Forelimb muscle (tissue), 1 donor: ENCODE measurements at regions not wholly inside any gene's neighbourhood (a gene's known extent, or its start where the extent isn't known, plus 50 kb on each side); places are given as distances from the start of the nearest gene placed in this dataset.
"Not testable (repeated sequence)": the region's sequence is repeated elsewhere in the genome, so short reads cannot be mapped to it uniquely, and the experiment has no call there.

ENCODE experiments used
- DNase-seq: peaks from one replicate; pipeline ENCODE4 v3.0.0-alpha.2; 2013; ENCODE audit warnings: low read depth

GRCh38 chr2:77834360-77835002 is 312.3 kb upstream of the LRRTM4 start:
- DNase-seq, result no peak

- no peak for DNase-seq
Observed at GRCh38 chr2:77838441-77838840, 316.3 kb upstream of the LRRTM4 start.

- DNase-seq, result no peak
Observed at GRCh38 chr2:77839102-77839501, 316.9 kb upstream of the LRRTM4 start.

GRCh38 chr2:77862120-77862519 is 339.9 kb upstream of the LRRTM4 start:
- no peak for DNase-seq

GRCh38 chr2:77864426-77864825 is 342.2 kb upstream of the LRRTM4 start:
- no peak for DNase-seq

- no peak for DNase-seq
Observed at GRCh38 chr2:77866661-77867060, 344.5 kb upstream of the LRRTM4 start.

DNA sequence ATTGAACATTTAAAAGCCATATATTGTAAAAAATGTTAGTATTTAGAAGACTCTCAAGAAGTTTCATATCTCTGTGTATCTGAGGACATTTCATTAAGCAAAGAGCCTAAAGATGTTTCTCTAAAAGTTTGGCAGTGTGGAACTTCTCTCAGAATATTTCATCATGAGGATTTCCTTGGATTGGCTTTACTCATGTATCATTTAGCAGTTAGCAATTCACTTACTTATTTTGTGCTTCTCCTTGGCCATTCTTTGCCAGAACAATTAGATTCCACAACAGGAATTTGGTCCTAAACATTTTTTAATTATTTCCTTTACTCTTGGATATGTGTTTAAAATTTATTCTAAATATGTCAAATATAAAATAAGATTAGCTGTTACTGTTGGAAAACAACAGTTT is 345.0 kb upstream of the LRRTM4 start:
- no peak for DNase-seq

- DNase-seq, result no peak
Observed at GRCh38 chr2:77873506-77873905, 351.3 kb upstream of the LRRTM4 start.

DNA sequence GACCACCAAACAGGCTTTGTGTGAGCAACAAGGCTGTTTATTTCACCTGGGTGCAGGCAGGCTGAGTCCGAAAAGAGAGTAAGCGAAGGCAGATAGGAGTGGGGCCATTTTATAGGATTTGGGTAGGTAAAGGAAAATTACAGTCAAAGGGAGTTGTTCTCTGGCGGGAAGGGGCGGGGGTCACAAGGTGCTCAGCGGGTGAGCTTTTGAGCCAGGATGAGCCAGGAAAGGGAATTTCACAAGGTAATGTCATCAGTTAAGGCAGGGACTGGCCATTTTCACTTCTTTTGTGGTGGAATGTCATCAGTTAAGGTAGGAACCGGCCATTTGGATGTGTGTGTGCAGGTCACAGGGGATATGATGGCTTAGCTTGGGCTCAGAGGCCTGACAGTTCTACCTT is 378.0 kb upstream of the LRRTM4 start:
- DNase-seq, result not testable (repeated sequence)

DNA sequence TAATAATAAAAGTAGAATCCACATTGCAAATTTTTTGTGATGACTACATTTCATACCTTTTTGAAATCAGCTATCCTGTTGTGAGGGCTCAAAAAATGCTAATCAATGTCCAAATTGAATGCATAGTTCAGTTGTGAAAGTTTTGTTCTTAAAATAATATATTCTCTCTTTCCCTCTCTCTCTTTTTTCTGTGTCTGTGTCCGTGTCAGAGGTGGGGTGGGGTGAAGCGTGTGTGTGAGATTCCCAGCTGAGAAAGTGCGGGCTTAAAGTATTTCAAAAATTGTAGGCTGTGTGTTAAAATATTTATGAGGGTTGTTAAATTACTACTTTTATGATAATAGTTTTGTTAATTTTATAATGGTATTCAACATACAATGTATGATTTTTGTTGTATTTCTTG is 388.0 kb upstream of the LRRTM4 start:
- DNase-seq, result no peak

- DNase-seq, result no peak
Observed at GRCh38 chr2:77920838-77921366, 398.7 kb upstream of the LRRTM4 start.

DNA sequence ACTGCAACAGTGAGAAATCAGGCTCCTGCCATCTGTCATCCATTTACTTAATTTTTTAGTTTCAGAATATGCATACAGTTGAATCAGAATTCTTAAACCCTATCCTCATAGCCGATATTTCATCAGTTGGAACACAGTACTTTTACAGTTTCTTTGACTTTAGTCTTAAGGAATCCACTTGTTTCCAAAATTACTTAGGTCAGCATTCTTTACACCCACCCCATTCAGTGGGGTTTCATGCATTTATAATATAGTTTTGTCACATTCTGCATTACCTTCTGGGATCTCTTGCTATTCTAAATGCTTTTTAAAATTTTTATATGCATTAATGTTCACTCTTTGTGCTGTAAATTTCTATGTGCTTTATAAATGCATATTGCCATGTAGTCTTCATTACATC is 400.4 kb upstream of the LRRTM4 start:
- DNase-seq, result no peak

DNA sequence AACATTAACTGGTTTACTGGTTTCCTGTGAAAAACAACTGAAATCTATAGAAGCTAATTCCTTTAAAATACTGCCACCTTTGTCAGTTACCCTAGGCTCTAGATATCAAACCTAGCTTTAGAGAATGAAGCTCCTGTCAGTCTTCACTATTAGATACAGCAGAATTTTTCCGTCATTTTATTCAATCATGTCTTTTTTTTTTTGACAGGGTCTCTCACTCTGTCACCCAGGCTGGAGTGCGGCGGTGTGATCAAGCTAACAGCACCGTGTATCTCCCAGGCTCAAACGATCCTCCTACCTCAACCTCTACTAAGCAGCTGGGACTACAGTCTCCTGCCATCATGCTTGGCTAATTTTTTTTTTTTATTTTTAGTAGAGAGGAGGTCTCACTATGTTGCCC is 415.2 kb upstream of the LRRTM4 start:
- DNase-seq, result no peak

- no peak for DNase-seq
Observed at GRCh38 chr2:77938462-77938861, 416.3 kb upstream of the LRRTM4 start.

DNA sequence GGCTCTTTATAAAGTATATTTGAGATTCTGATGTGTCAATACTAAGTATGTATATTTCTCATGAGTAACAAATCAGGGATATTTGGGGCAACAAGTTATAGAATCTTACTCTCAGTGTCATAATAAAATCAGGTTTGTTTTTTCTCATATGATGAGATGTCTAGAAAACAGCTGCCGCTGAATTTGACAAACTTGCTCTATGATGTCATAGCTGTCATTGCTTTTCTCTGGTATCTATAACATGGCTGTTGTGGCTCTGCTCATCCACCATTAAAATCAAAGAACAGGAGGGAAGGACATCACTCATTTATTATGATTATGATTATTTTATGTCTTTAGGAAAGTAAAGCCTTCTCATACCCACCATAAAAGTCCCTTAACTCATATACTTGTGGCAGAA is 417.2 kb upstream of the LRRTM4 start:
- no peak for DNase-seq

DNA sequence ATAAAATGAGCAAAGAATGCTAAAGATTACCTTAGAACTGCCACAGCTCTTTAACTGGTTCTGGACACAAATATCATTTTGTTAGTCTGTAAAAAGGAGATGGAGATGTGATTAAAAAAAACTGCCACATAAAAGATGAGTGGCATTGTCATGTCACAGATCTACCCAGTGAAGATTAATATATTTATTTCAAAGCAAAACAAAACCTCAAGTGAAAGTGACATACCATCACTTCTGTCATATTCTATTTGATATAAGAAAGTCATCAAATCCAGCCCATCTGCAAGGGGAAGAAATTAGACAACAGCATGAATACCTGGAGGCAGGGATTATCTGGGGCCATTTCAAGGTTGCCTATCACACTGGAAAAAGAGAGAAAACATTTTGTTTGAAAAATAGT is 417.6 kb upstream of the LRRTM4 start:
- DNase-seq, result no peak

- no peak for DNase-seq
Observed at GRCh38 chr2:77954931-77955330, 432.8 kb upstream of the LRRTM4 start.

GRCh38 chr2:77962943-77963342 is 440.8 kb upstream of the LRRTM4 start:
- DNase-seq, result no peak

- no peak for DNase-seq
Observed at GRCh38 chr2:77977471-77978063, 455.4 kb upstream of the LRRTM4 start.

DNA sequence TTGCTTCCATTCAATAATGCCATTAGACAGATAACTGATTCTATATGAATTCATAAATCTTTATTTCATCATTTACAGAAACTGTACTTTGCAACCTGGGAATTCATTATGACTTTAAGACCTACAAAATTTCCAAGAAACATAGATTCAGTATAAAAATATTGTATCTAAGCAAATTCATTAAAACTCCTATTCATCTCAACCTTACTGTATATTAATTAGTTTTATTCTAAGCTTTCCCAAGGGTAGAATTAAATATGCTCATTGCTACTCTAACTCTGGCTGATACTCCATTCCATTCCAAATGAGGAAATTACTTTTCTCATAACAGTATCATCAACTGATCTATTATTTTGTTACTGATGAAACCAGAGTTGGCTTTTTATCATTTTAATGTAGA is 473.0 kb upstream of the LRRTM4 start:
- DNase-seq, result no peak

GRCh38 chr2:77999376-77999775 is 477.2 kb upstream of the LRRTM4 start:
- DNase-seq, result no peak

DNA sequence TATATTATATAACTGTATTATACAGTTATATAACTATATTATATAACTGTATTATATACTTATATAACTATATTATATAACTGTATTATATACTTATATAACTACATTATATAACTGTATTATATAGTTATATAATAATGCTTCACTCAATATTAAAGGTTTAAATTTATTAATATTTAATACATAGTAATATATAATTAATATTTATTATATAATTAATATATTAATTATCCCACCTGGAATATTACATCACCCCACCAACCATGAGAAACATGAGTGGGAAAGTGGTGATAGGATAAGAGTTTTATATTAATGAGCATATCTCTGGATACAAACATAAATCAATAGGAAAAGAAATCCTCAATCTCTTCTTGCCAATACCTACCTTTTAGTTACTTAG is 487.1 kb upstream of the LRRTM4 start:
- no peak for DNase-seq

- no peak for DNase-seq
Observed at GRCh38 chr2:78011251-78011650, 489.1 kb upstream of the LRRTM4 start.

GRCh38 chr2:78020491-78020890 is 498.3 kb upstream of the LRRTM4 start:
- DNase-seq, result no peak
